ENCODE measurements at regions not wholly inside any gene's neighbourhood (a gene's known extent, or its start where the extent isn't known, plus 50 kb on each side); places are given as distances from the start of the nearest gene placed in this dataset.

DNA sequence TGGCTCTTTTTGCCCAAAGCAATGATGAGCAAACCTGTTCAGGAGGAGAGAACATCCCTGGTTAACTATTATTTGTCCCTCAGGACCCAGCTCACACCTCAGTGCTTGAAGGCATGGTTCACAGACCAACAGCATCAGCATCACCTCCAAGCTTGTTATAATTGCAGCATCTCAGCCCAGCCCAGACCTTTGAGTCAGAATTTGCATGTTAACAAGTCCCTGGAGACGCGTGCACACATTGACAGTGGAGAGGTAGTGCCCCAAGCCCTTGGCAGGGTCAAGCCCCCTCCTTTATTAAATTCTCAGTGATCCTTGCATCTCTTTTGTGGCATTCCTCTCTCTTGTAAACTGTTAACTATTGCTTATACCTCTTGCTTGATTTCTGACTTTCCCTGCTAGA, 488.6 kb downstream of the HAPSTR1 start:
- TF ChIP-seq, protein P1, sequence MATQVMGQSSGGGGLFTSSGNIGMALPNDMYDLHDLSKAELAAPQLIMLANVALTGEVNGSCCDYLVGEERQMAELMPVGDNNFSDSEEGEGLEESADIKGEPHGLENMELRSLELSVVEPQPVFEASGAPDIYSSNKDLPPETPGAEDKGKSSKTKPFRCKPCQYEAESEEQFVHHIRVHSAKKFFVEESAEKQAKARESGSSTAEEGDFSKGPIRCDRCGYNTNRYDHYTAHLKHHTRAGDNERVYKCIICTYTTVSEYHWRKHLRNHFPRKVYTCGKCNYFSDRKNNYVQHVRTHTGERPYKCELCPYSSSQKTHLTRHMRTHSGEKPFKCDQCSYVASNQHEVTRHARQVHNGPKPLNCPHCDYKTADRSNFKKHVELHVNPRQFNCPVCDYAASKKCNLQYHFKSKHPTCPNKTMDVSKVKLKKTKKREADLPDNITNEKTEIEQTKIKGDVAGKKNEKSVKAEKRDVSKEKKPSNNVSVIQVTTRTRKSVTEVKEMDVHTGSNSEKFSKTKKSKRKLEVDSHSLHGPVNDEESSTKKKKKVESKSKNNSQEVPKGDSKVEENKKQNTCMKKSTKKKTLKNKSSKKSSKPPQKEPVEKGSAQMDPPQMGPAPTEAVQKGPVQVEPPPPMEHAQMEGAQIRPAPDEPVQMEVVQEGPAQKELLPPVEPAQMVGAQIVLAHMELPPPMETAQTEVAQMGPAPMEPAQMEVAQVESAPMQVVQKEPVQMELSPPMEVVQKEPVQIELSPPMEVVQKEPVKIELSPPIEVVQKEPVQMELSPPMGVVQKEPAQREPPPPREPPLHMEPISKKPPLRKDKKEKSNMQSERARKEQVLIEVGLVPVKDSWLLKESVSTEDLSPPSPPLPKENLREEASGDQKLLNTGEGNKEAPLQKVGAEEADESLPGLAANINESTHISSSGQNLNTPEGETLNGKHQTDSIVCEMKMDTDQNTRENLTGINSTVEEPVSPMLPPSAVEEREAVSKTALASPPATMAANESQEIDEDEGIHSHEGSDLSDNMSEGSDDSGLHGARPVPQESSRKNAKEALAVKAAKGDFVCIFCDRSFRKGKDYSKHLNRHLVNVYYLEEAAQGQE (IDR thresholded peaks at IDR 0.05; ENCODE audit: low read depth) = no peak
- TF ChIP-seq EP300 (IDR thresholded peaks at IDR 0.05; ENCODE audit: borderline replicate concordance) (no peak), TCF12 (IDR thresholded peaks at IDR 0.05; ENCODE audit: low read depth) (no peak), EGR1 (IDR thresholded peaks at IDR 0.05) (no peak), CEBPB (IDR thresholded peaks at IDR 0.05) (no peak), RAD21 (IDR thresholded peaks at IDR 0.05; ENCODE audit: low read depth) (no peak), ZBTB7A (IDR thresholded peaks at IDR 0.05; ENCODE audit: low read depth) (no peak), FOXM1 (IDR thresholded peaks at IDR 0.05; ENCODE audit: borderline replicate concordance, low read depth) (no peak), TAF1 (IDR thresholded peaks at IDR 0.05; ENCODE audit: low read depth) (no peak), TEAD4 (IDR thresholded peaks at IDR 0.05) (no peak), NFIC (IDR thresholded peaks at IDR 0.05) (no peak), CREB1 (IDR thresholded peaks at IDR 0.05; ENCODE audit: low read depth) (no peak), YY1 (IDR thresholded peaks at IDR 0.05; ENCODE audit: low read depth) (no peak)
- TF ChIP-seq, protein P2, sequence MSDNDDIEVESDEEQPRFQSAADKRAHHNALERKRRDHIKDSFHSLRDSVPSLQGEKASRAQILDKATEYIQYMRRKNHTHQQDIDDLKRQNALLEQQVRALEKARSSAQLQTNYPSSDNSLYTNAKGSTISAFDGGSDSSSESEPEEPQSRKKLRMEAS (IDR thresholded peaks at IDR 0.05) = no peak
- TF ChIP-seq, protein P3, sequence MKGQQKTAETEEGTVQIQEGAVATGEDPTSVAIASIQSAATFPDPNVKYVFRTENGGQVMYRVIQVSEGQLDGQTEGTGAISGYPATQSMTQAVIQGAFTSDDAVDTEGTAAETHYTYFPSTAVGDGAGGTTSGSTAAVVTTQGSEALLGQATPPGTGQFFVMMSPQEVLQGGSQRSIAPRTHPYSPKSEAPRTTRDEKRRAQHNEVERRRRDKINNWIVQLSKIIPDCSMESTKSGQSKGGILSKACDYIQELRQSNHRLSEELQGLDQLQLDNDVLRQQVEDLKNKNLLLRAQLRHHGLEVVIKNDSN (IDR thresholded peaks at IDR 0.05) = no peak

DNA sequence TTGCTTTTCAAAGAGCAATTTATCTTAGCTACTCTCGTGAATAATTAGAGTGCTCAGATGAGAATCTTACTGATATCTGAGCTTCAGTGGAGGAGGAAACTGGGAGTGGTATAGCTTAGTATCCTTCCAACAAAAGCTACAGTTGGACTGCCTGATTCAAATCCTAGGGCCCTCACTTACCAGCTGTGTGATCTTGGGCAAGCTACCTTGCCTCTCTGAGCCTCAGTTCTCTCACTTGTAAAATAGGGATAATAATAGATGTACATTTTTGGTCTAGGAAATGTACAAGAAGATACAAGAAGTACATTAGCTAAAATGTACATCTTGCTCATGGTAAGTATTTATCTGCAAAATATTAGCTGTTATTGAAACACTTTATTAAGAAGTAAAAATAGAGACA, 502.0 kb downstream of the HAPSTR1 start:
- TF ChIP-seq TEAD4 (IDR thresholded peaks at IDR 0.05) = no peak
- TF ChIP-seq, protein P3 (IDR thresholded peaks at IDR 0.05) = no peak
- no peak for TF ChIP-seq TAF1 (IDR thresholded peaks at IDR 0.05; ENCODE audit: low read depth)
- no peak for TF ChIP-seq NFIC (IDR thresholded peaks at IDR 0.05)
- no peak for TF ChIP-seq RAD21 (IDR thresholded peaks at IDR 0.05; ENCODE audit: low read depth)
- no peak for TF ChIP-seq EP300 (IDR thresholded peaks at IDR 0.05; ENCODE audit: borderline replicate concordance)
- no peak for TF ChIP-seq CEBPB (IDR thresholded peaks at IDR 0.05)
- no peak for TF ChIP-seq YY1 (IDR thresholded peaks at IDR 0.05; ENCODE audit: low read depth)
- no peak for TF ChIP-seq ZBTB7A (IDR thresholded peaks at IDR 0.05; ENCODE audit: low read depth)

DNA sequence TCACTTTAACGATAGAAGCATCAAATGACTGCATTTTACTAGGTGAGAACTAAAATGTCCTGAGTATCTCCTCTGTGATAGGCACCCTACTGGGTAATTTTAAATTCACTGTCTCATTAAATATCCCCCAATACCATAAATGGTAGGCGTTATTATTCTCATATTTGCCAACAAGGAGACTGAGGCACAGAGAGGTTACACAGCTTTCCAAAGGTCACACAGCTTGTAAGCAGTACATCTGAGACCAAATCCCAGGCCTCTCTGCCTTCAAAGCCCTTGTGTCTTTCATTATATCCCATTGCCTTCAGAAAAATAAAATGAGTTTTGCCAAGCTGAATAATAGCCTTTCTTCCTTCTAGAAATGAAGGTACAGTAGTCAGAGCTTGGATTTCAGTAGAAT, 502.6 kb downstream of the HAPSTR1 start:
- TF ChIP-seq, protein P1 (IDR thresholded peaks at IDR 0.05; ENCODE audit: low read depth) = no peak
- TF ChIP-seq, protein P3 (IDR thresholded peaks at IDR 0.05) = no peak
- TF ChIP-seq TAF1 (IDR thresholded peaks at IDR 0.05; ENCODE audit: low read depth) = no peak
- TF ChIP-seq NFIC (IDR thresholded peaks at IDR 0.05) = no peak
- TF ChIP-seq TCF12 (IDR thresholded peaks at IDR 0.05; ENCODE audit: low read depth) = no peak
- TF ChIP-seq CEBPB (IDR thresholded peaks at IDR 0.05) = no peak
- TF ChIP-seq FOXM1 (IDR thresholded peaks at IDR 0.05; ENCODE audit: borderline replicate concordance, low read depth) = no peak
- no peak for TF ChIP-seq EP300 (IDR thresholded peaks at IDR 0.05; ENCODE audit: borderline replicate concordance)
- TF ChIP-seq EGR1 (IDR thresholded peaks at IDR 0.05) = no peak
- no peak for TF ChIP-seq ZBTB7A (IDR thresholded peaks at IDR 0.05; ENCODE audit: low read depth)

DNA sequence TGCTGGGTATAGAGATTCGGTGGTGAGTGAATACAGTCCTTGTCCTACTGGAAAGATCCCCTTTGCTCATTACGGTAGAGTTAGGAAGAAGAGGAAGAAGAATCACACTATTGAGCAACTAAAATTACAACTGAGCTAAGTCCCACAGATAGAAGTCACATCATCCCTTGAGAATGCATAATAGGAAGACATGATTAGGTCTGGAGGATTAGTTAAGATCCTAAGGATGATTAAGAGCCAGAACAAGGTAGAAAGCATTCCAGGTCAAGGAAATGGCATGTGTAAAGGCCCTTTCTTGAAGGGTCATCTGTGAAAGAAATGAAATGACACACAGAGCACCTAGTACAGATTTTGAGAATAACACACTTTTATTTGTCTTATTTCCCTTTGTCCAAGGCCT, 503.5 kb downstream of the HAPSTR1 start:
- TF ChIP-seq EGR1 (IDR thresholded peaks at IDR 0.05) (no peak), CREB1 (IDR thresholded peaks at IDR 0.05; ENCODE audit: low read depth) (no peak), TAF1 (IDR thresholded peaks at IDR 0.05; ENCODE audit: low read depth) (no peak), FOXM1 (IDR thresholded peaks at IDR 0.05; ENCODE audit: borderline replicate concordance, low read depth) (no peak), ZBTB7A (IDR thresholded peaks at IDR 0.05; ENCODE audit: low read depth) (no peak), RAD21 (IDR thresholded peaks at IDR 0.05; ENCODE audit: low read depth) (no peak), YY1 (IDR thresholded peaks at IDR 0.05; ENCODE audit: low read depth) (no peak), TEAD4 (IDR thresholded peaks at IDR 0.05) (no peak), TCF12 (IDR thresholded peaks at IDR 0.05; ENCODE audit: low read depth) (no peak), NFIC (IDR thresholded peaks at IDR 0.05) (no peak), CEBPB (IDR thresholded peaks at IDR 0.05) (no peak), EP300 (IDR thresholded peaks at IDR 0.05; ENCODE audit: borderline replicate concordance) (no peak)
- TF ChIP-seq, protein P3 (IDR thresholded peaks at IDR 0.05) = no peak
- TF ChIP-seq, protein P1 (IDR thresholded peaks at IDR 0.05; ENCODE audit: low read depth) = no peak
- TF ChIP-seq, protein P2 (IDR thresholded peaks at IDR 0.05) = no peak

All from Ishikawa (cell line).